ENCODE measurements at regions not wholly inside any gene's neighbourhood (a gene's known extent, or its start where the extent isn't known, plus 50 kb on each side); places are given as distances from the start of the nearest gene placed in this dataset.

DNA sequence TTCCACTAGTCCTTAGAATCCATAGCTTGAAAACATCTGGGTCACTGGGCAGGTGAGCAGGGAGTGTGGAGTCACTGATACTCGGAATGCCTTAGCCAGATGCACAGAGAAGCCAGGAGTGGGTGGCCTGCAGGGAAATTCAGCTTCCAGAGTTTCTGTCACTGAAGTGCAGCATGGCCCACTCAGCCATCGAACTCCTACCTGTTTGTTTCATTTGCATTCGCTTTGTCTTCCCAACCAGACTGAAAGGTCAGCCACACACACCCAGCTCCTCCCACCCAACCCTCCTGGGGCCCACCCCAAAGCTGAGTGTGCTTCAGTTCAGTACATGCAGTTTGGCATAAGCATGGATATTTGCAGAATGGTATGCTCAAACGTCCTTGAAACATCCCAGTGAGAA, 124.5 kb upstream of the ATP10A start:
- TF ChIP-seq, protein P1, sequence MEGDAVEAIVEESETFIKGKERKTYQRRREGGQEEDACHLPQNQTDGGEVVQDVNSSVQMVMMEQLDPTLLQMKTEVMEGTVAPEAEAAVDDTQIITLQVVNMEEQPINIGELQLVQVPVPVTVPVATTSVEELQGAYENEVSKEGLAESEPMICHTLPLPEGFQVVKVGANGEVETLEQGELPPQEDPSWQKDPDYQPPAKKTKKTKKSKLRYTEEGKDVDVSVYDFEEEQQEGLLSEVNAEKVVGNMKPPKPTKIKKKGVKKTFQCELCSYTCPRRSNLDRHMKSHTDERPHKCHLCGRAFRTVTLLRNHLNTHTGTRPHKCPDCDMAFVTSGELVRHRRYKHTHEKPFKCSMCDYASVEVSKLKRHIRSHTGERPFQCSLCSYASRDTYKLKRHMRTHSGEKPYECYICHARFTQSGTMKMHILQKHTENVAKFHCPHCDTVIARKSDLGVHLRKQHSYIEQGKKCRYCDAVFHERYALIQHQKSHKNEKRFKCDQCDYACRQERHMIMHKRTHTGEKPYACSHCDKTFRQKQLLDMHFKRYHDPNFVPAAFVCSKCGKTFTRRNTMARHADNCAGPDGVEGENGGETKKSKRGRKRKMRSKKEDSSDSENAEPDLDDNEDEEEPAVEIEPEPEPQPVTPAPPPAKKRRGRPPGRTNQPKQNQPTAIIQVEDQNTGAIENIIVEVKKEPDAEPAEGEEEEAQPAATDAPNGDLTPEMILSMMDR (conservative IDR thresholded peaks at IDR 0.05; ENCODE audit: low read depth): no peak
- H3K27ac ChIP-seq: no peak overlapping the region
- no peak for DNase-seq (ENCODE audit: low spot score)
- ChIA-PET CTCF (no interaction called here), POLR2A (ENCODE audit: low non-redundant PET) (no interaction called here)

DNA sequence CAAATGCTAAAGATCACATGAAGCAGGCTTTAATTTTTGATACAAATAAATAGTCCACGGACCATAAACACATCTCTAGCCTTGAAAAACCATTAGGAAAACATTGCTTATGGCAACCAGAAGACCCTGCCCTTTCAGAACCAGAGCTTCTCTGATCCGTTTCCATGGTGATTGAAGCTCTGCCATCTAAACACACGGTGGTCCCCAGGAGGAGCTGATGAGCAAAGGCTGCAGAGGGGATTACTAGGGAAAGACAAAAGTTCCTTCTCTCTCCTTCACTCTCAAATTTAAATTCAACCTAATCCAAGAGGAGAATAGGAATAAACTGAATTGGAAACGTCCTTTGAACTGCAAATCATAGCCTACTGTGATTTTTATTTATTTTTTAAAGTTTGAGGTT, 122.0 kb upstream of the ATP10A start:
- DNase-seq (ENCODE audit: low spot score): no peak
- no peak overlapping the region for H3K27ac ChIP-seq
- ChIA-PET POLR2A (ENCODE audit: low non-redundant PET) (no interaction called here), CTCF (no interaction called here)
- TF ChIP-seq, protein P1 (conservative IDR thresholded peaks at IDR 0.05; ENCODE audit: low read depth): no peak

DNA sequence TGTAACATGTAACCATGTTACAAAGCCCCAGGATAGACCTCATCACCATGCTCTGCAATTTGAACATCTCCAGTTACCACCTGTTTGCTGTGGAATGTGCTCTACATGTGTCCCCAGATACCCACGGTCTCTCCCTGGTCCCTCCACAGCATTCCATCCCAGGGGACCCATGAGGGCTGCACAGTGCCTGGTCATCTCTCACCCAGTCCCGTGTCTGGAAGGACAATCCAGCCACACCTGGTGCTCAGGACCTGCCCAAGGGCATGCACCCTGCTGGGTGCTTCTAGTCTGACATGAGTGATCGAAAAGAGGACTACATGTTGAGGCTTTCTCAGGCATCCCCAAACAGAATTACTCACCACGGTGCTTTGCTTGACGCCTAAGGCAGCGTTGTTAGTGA, 119.6 kb upstream of the ATP10A start:
- ChIA-PET POLR2A (ENCODE audit: low non-redundant PET) (no interaction called here), CTCF (no interaction called here)
- H3K27ac ChIP-seq: no peak overlapping the region
- DNase-seq (ENCODE audit: low spot score): no peak
- TF ChIP-seq, protein P1 (conservative IDR thresholded peaks at IDR 0.05; ENCODE audit: low read depth): no peak

DNA sequence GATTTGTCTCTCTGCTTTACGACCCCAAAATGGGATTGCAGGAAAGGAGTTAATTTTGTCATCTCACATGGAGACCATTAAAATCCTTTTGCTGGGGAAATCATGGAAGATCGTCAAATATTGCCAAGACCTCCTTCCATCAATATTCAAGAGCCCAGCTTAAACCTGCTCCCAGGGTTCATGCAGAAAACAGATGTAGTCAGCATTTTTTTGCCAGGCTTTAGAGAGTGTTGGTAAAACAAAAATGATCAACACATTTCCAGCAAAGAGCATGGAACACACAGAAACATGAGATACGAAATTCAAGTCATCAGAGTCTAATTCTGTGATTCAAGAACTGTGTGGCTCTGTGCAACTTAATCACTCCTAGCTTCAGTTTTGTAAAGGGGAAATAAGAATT, 118.0 kb upstream of the ATP10A start:
- no peak overlapping the region for H3K27ac ChIP-seq
- DNase-seq (ENCODE audit: low spot score): no peak
- TF ChIP-seq, protein P1 (conservative IDR thresholded peaks at IDR 0.05; ENCODE audit: low read depth): no peak
- ChIA-PET POLR2A (ENCODE audit: low non-redundant PET) (no interaction called here), CTCF (no interaction called here)

DNA sequence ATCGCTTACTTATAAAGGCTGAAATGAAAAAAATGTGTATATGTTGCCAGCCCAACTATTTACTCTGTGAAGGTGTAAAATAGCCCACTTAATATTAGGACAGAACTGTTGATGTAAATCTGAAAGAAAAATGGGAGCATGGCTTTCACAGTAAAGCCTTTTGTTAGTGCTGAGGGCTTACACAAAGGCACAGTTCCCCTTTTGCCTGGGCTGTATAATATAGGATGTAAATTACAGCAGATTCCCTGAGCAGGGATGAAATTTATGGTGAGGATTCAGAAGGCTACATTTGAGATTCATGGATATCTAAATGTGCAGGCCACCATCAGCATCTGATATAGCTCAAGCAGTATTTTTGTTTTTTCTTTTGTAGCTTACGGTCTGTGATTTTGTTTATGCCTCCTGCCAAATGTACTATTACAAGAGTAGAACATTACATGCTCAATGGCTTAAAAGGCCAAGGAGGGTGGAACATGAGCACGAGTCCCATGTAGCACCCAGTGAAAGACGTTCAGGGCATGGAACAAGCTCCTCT, 109.1 kb upstream of the ATP10A start:
- no peak for DNase-seq (ENCODE audit: low spot score)
- TF ChIP-seq, protein P1 (conservative IDR thresholded peaks at IDR 0.05; ENCODE audit: low read depth): no peak
- ChIA-PET CTCF (no interaction called here), POLR2A (ENCODE audit: low non-redundant PET) (no interaction called here)
- H3K27ac ChIP-seq: no peak overlapping the region

DNA sequence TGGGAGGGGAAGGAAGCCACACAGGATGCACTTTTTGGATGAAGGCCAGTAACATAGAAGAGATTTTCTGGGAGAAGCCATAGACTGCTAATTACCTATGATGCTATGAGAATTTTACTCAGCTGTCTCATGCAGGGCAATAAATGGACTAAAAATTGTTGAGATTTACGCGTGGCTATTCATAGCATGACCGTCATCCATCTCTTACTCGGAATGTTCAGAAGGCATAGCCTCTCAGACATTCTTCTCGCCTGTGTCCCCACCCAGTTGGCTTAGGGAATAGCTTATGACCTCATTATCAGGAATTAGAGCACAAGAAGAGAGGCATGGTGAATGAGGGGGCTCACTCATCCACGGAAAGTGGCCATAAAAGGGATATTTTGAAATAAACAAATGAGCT, 107.9 kb upstream of the ATP10A start:
- TF ChIP-seq, protein P1 (conservative IDR thresholded peaks at IDR 0.05; ENCODE audit: low read depth): no peak
- ChIA-PET CTCF (no interaction called here), POLR2A (ENCODE audit: low non-redundant PET) (no interaction called here)
- DNase-seq (ENCODE audit: low spot score): no peak
- no peak overlapping the region for H3K27ac ChIP-seq

DNA sequence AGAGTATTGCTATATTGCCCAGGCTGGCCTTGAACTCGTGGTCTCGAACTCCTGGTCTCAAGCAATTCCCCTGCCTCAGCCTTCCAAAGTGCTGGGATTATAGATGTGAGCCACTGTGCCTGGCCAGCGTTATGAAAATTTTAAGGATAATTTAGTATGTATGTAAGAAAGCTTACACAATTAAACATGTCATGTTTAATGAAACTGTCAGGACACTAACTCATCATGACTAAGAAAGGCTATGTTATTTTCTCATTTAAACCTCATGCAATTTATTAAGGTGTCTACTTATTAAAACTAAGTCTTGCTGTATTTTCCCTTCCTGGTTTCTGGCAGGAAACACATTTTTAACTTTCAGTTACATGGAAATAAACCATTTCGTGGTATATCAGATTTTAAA, 106.8 kb upstream of the ATP10A start:
- POLR2A ChIA-PET (ENCODE audit: low non-redundant PET): no interaction called here
- DNase-seq (ENCODE audit: low spot score): no peak
- CTCF ChIA-PET: interaction anchor here (0.6 to 0.7 kb wide), 2 partner anchors 401 to 527 kb away, joined by 3 read pairs; no protein-coding TSS in a partner anchor

More for the DNA sequence above, 106.8 kb upstream of the ATP10A start:
- H3K27ac ChIP-seq: no peak overlapping the region
- TF ChIP-seq, protein P1 (conservative IDR thresholded peaks at IDR 0.05; ENCODE audit: low read depth): no peak
